Keratinocyte (primary cell): ENCODE measurements at regions not wholly inside any gene's neighbourhood (a gene's known extent, or its start where the extent isn't known, plus 50 kb on each side); places are given as distances from the start of the nearest gene placed in this dataset.
A peak's percentile ranks its signal among the peaks of the same experiment; 100 is the strongest.

Source experiments
- DNase-seq: peaks from one replicate; pipeline ENCODE4 v3.0.0-alpha.2; 2011; ENCODE audit warnings: low read depth, missing footprints, low spot score
- FAIRE-seq: peaks from 2 replicates; lab custom pipeline; 2011; peaks lifted over from hg19 to GRCh38; lab: Jason Lieb, UNC
- H2AFZ ChIP-seq: 2 replicates; pipeline ENCODE4 v1.6.0; 2012; ENCODE audit warnings: low read length, control low read depth, inconsistent platforms; ENCODE audit not compliant: control insufficient read depth
- H3K27ac ChIP-seq: 2 replicates; pipeline ENCODE4 v1.5.1; 2011; ENCODE audit warnings: low read length; ENCODE audit not compliant: control insufficient read depth, insufficient read depth
- H3K27me3 ChIP-seq: 3 replicates; pipeline ENCODE4 v1.6.0; 2011; ENCODE audit warnings: low read length; ENCODE audit not compliant: control insufficient read depth, insufficient read depth; ENCODE audit errors: extremely low read depth
- H3K36me3 ChIP-seq, 2 experiments: 2 replicates in 1 of 2; 3 replicates in 1 of 2; pipeline ENCODE4 v1.5.1; 2011; ENCODE audit warnings: low read length in 2 of 2, mild to moderate bottlenecking in 1 of 2; ENCODE audit not compliant: control insufficient read depth in 2 of 2, insufficient read depth in 2 of 2; ENCODE audit errors: extremely low read depth in 1 of 2
- H3K4me1 ChIP-seq: 3 replicates; pipeline ENCODE4 v1.5.1; 2011; ENCODE audit warnings: low read length; ENCODE audit not compliant: control insufficient read depth, insufficient read depth; ENCODE audit errors: extremely low read depth
- H3K4me2 ChIP-seq: 3 replicates; pipeline ENCODE4 v1.6.0; 2011; ENCODE audit warnings: low read depth, low read length; ENCODE audit not compliant: control insufficient read depth, insufficient read depth; ENCODE audit errors: extremely low read depth
- H3K4me3 ChIP-seq, 3 experiments: fragments of 200-600 bp in 1 of 3; sonication (generic) in 1 of 3; 2 replicates in 2 of 3; 3 replicates in 1 of 3; pipeline ENCODE4 v1.5.1; 2011 to 2016; ENCODE audit warnings: low read length in 3 of 3, mild to moderate bottlenecking in 3 of 3, control low read depth in 2 of 3, inconsistent platforms in 1 of 3, low read depth in 1 of 3, mixed read lengths in 1 of 3, mixed run types in 1 of 3, moderate library complexity in 1 of 3; ENCODE audit not compliant: control insufficient read depth in 2 of 3, insufficient read depth in 2 of 3; ENCODE audit errors: extremely low read depth in 1 of 3
- H3K79me2 ChIP-seq: 2 replicates; pipeline ENCODE4 v1.6.0; 2012; ENCODE audit warnings: low read length; ENCODE audit not compliant: control insufficient read depth, insufficient read depth
- H3K9ac ChIP-seq: 3 replicates; pipeline ENCODE4 v1.6.0; 2011; ENCODE audit warnings: low read length; ENCODE audit not compliant: control insufficient read depth, insufficient read depth; ENCODE audit errors: extremely low read depth
- H3K9me1 ChIP-seq: 3 replicates; pipeline ENCODE4 v1.6.0; 2011; ENCODE audit warnings: low read length; ENCODE audit not compliant: control insufficient read depth, insufficient read depth; ENCODE audit errors: extremely low read depth
- H3K9me3 ChIP-seq: 2 replicates; pipeline ENCODE4 v1.5.1; 2012; ENCODE audit warnings: low read depth, low read length; ENCODE audit not compliant: control insufficient read depth
- H4K20me1 ChIP-seq: 3 replicates; pipeline ENCODE4 v1.6.0; 2011; ENCODE audit warnings: low read length; ENCODE audit not compliant: control insufficient read depth, insufficient read depth; ENCODE audit errors: extremely low read depth
- EZH2 ChIP-seq: IDR thresholded peaks from one replicate; pipeline ENCODE4 v1.6.1; 2012; ENCODE audit warnings: inconsistent platforms, mild to moderate bottlenecking, low read length, moderate library complexity
- dilution Hi-C: fragments of 300-500 bp; cut with MboI; formaldehyde crosslinking; loops from one replicate; pipeline ENCODE4 v1.7.0; 2020; ENCODE audit warnings: low sequenced_read_pairs; ENCODE audit not compliant: extremely low pct_ligation_motif_present
- TF ChIP-seq, protein P1 (sequence below), 3 experiments: IDR thresholded peaks in 1 of 3; conservative IDR thresholded peaks in 1 of 3; optimal IDR thresholded peaks in 1 of 3; 2 replicates in 2 of 3; 3 replicates in 1 of 3; pipeline versions ENCODE3 to v1.5.1; 2011; ENCODE audit warnings: low read length in 3 of 3, mild to moderate bottlenecking in 3 of 3, moderate library complexity in 2 of 3, control low read depth in 1 of 3, inconsistent platforms in 1 of 3; ENCODE audit not compliant: insufficient read depth in 2 of 3; ENCODE audit errors: extremely low read depth in 1 of 3

DNA sequence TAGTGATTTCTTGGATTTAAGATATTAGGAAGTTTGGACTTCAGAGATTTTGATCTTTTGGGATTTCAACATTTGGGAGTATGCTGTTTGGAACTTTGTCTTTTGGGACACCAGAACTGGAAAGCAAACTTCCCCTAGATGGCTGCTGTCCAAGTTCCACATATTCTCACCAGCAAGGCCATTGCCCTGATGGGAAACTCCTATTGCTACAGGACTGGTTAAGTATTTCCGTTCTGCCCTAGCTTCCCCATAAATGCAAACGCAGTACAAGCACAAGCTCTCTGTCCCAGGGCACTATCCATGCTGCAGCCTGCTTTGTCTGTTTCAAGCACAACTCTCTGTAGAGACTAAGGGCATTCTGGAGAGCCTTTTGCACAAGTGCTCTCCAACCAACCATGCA, 79.3 kb upstream of the SLC25A13 start:
- Histone ChIP-seq H2AFZ (no peak overlapping the region), H3K27me3 (no peaks in the 10 kb centered on the region), H3K9me1 (no peaks in the 10 kb centered on the region), H3K4me1 (peaks cover 2% of the 10 kb centered on the region), H3K27ac (no peak overlapping the region), H3K79me2 (no peaks in the 10 kb centered on the region), H3K4me2 (no peak overlapping the region), H4K20me1 (no peaks in the 10 kb centered on the region), H3K9me3 (no peaks in the 10 kb centered on the region), H3K36me3 (no peaks in the 10 kb centered on the region), H3K4me3 (no peak overlapping the region), H3K9ac (no peak overlapping the region)
- dilution Hi-C loops: no loop called here
- no peak for DNase-seq
- TF ChIP-seq EZH2: no peak
- TF ChIP-seq, protein P1, sequence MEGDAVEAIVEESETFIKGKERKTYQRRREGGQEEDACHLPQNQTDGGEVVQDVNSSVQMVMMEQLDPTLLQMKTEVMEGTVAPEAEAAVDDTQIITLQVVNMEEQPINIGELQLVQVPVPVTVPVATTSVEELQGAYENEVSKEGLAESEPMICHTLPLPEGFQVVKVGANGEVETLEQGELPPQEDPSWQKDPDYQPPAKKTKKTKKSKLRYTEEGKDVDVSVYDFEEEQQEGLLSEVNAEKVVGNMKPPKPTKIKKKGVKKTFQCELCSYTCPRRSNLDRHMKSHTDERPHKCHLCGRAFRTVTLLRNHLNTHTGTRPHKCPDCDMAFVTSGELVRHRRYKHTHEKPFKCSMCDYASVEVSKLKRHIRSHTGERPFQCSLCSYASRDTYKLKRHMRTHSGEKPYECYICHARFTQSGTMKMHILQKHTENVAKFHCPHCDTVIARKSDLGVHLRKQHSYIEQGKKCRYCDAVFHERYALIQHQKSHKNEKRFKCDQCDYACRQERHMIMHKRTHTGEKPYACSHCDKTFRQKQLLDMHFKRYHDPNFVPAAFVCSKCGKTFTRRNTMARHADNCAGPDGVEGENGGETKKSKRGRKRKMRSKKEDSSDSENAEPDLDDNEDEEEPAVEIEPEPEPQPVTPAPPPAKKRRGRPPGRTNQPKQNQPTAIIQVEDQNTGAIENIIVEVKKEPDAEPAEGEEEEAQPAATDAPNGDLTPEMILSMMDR (optimal IDR thresholded peaks at IDR 0.05 in 1 of 3, IDR thresholded peaks at IDR 0.05 in 1 of 3, conservative IDR thresholded peaks at IDR 0.05 in 1 of 3; ENCODE audit: extremely low read depth in 1 of 3, insufficient read depth in 2 of 3, low read length in 3 of 3): no peak
- no peak for FAIRE-seq

DNA sequence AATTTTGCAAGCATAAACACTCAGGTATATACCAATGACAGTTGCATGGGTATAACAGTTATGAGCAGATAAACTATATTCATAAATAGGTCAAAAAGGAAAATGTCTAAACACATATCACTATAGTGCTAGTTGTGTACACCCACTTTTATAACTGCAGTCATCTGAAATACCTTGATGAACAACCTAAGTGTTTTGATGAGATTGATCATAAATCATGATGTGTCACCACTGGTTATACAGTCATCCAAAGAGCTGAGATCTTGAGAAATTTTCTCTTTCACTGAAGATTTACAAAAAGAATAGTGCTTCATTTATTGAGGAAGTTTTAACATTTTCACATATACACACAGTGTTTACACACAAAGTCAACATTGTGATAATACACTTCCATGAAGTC, 78.6 kb upstream of the SLC25A13 start:
- dilution Hi-C loops: no loop called here
- H4K20me1 ChIP-seq: no peaks in the 10 kb centered on the region

More for the DNA sequence above, 78.6 kb upstream of the SLC25A13 start:
- H3K79me2 ChIP-seq: no peaks in the 10 kb centered on the region
- peak; percentile 41 for FAIRE-seq
- peaks cover 2% of the 10 kb centered on the region for H3K4me1 ChIP-seq
- H3K9me3 ChIP-seq: no peaks in the 10 kb centered on the region
- H3K36me3 ChIP-seq: no peaks in the 10 kb centered on the region
- no peaks in the 10 kb centered on the region for H3K9me1 ChIP-seq
- H3K27ac ChIP-seq: no peak overlapping the region
- H2AFZ ChIP-seq: no peak overlapping the region
- H3K4me3 ChIP-seq: no peak overlapping the region
- H3K4me2 ChIP-seq: no peak overlapping the region
- no peak overlapping the region for H3K9ac ChIP-seq
- TF ChIP-seq EZH2: no peak
- TF ChIP-seq, protein P1 (optimal IDR thresholded peaks at IDR 0.05 in 1 of 3, IDR thresholded peaks at IDR 0.05 in 1 of 3, conservative IDR thresholded peaks at IDR 0.05 in 1 of 3; ENCODE audit: extremely low read depth in 1 of 3, insufficient read depth in 2 of 3, low read length in 3 of 3): no peak
- no peaks in the 10 kb centered on the region for H3K27me3 ChIP-seq
- peak; percentile 23 for DNase-seq
